ENCODE measurements at regions not wholly inside any gene's neighbourhood (a gene's known extent, or its start where the extent isn't known, plus 50 kb on each side); places are given as distances from the start of the nearest gene placed in this dataset.

- ChIA-PET CTCF (no interaction called here), POLR2A (no interaction called here)
- Mint-ChIP-seq H3K36me3 (no peaks in the 10 kb centered on the region), H3K9me3 (no peaks in the 10 kb centered on the region), H3K4me3 (no peak overlapping the region), H3K4me1 (no peaks in the 10 kb centered on the region), H3K27me3 (ENCODE audit: low read depth) (no peaks in the 10 kb centered on the region), H3K27ac (no peak overlapping the region)
- ATAC-seq (no peak), DNase-seq (ENCODE audit: low spot score) (no peak)
- no peak for TF ChIP-seq TEAD1 (CRISPR knock-in tag; IDR thresholded peaks at IDR 0.05)
- no peak for TF ChIP-seq ELF4 (CRISPR knock-in tag; IDR thresholded peaks at IDR 0.05; ENCODE audit: low read depth)
- no peak for TF ChIP-seq ZMAT4 (CRISPR knock-in tag; IDR thresholded peaks at IDR 0.05)
- TF ChIP-seq CBFB (CRISPR knock-in tag; IDR thresholded peaks at IDR 0.05; ENCODE audit: low read depth), result no peak
- no peak for TF ChIP-seq ATF1 (CRISPR knock-in tag; IDR thresholded peaks at IDR 0.05)
- no peak for TF ChIP-seq ZNF138 (CRISPR knock-in tag; conservative IDR thresholded peaks at IDR 0.05)
- no peak for TF ChIP-seq ZSCAN18 (CRISPR knock-in tag; IDR thresholded peaks at IDR 0.05)
- TF ChIP-seq PRRX2 (CRISPR knock-in tag; IDR thresholded peaks at IDR 0.05), result no peak
- TF ChIP-seq GABPB1 (CRISPR knock-in tag; IDR thresholded peaks at IDR 0.05), result no peak
- TF ChIP-seq NFYB (CRISPR knock-in tag; conservative IDR thresholded peaks at IDR 0.05; ENCODE audit: low read depth), result no peak
- TF ChIP-seq MYBL2 (CRISPR knock-in tag; IDR thresholded peaks at IDR 0.05), result no peak
- no peak for TF ChIP-seq NR1H2 (CRISPR knock-in tag; IDR thresholded peaks at IDR 0.05)
- TF ChIP-seq E2F5 (CRISPR knock-in tag; IDR thresholded peaks at IDR 0.05), result no peak
- TF ChIP-seq ZNF671 (CRISPR knock-in tag; IDR thresholded peaks at IDR 0.05), result no peak
- no peak for TF ChIP-seq GRHL2 (CRISPR knock-in tag; IDR thresholded peaks at IDR 0.05; ENCODE audit: insufficient replicate concordance, severe bottlenecking)
- TF ChIP-seq RORB (CRISPR knock-in tag; IDR thresholded peaks at IDR 0.05), result no peak
- no peak for TF ChIP-seq ZNF219 (CRISPR knock-in tag; IDR thresholded peaks at IDR 0.05; ENCODE audit: borderline replicate concordance)
- TF ChIP-seq ESRRA (CRISPR knock-in tag; IDR thresholded peaks at IDR 0.05; ENCODE audit: borderline replicate concordance), result no peak
Observed at GRCh38 chr7:8829100-8829499, 395.7 kb downstream of the NXPH1 start.

- ATAC-seq, result no peak; the same call in 1 of the 2 replicates
- Mint-ChIP-seq H3K4me3 (no peak overlapping the region), H3K27ac (no peak overlapping the region), H3K4me1 (peaks cover 8% of the 10 kb centered on the region), H3K27me3 (ENCODE audit: low read depth) (no peaks in the 10 kb centered on the region), H3K9me3 (no peaks in the 10 kb centered on the region), H3K36me3 (no peaks in the 10 kb centered on the region)
- POLR2A ChIA-PET, result no interaction called here
- DNase-seq (ENCODE audit: low spot score), result no peak
- CTCF ChIA-PET, result no interaction called here
- TF ChIP-seq ZMAT4 (CRISPR knock-in tag; IDR thresholded peaks at IDR 0.05) (no peak), RORB (CRISPR knock-in tag; IDR thresholded peaks at IDR 0.05) (no peak), IRF2 (CRISPR knock-in tag; IDR thresholded peaks at IDR 0.05; ENCODE audit: borderline replicate concordance, low read depth) (no peak), FOXP1 (CRISPR knock-in tag; IDR thresholded peaks at IDR 0.05; ENCODE audit: borderline replicate concordance) (no peak), E2F4 (CRISPR knock-in tag; IDR thresholded peaks at IDR 0.05; ENCODE audit: borderline replicate concordance, low read depth) (no peak), ZNF512 (CRISPR knock-in tag; IDR thresholded peaks at IDR 0.05; ENCODE audit: borderline replicate concordance) (no peak), GRHL2 (CRISPR knock-in tag; IDR thresholded peaks at IDR 0.05; ENCODE audit: insufficient replicate concordance, severe bottlenecking) (no peak), TEAD4 (CRISPR knock-in tag; IDR thresholded peaks at IDR 0.05) (no peak), NFYB (CRISPR knock-in tag; conservative IDR thresholded peaks at IDR 0.05; ENCODE audit: low read depth) (no peak), CDX4 (CRISPR knock-in tag; IDR thresholded peaks at IDR 0.05; ENCODE audit: borderline replicate concordance) (no peak), CREB1 (CRISPR knock-in tag; IDR thresholded peaks at IDR 0.05) (no peak), E2F5 (CRISPR knock-in tag; IDR thresholded peaks at IDR 0.05) (no peak), OVOL2 (CRISPR knock-in tag; IDR thresholded peaks at IDR 0.05; ENCODE audit: borderline replicate concordance) (no peak), EMX1 (CRISPR knock-in tag; IDR thresholded peaks at IDR 0.05) (no peak), ATF3 (CRISPR knock-in tag; conservative IDR thresholded peaks at IDR 0.05) (no peak), NFATC4 (CRISPR knock-in tag; IDR thresholded peaks at IDR 0.05) (no peak), ZNF396 (CRISPR knock-in tag; IDR thresholded peaks at IDR 0.05; ENCODE audit: borderline replicate concordance) (no peak)
Observed at GRCh38 chr7:8831376-8831775, 398.0 kb downstream of the NXPH1 start.

Data from WTC11 (cell line).